Activated T-helper 17 cell treated with anti-CD3 and anti-CD28 coated beads, Interleukin-2, amount 50 U/mL, for 72 hours (primary cell): ENCODE measurements at regions not wholly inside any gene's neighbourhood (a gene's known extent, or its start where the extent isn't known, plus 50 kb on each side); places are given as distances from the start of the nearest gene placed in this dataset.

ENCODE experiments used
- ATAC-seq: fragments of 150-1000 bp; cut with Tn5 transposase; replicated peaks from 2 replicates; pipeline ENCODE4 v1.10.0; 2021; ENCODE audit warnings: mild to moderate bottlenecking, moderate library complexity
- H3K27ac Mint-ChIP-seq: one replicate; pipeline ENCODE4 v1.8.0; 2022; ENCODE audit warnings: mixed read lengths
- H3K27me3 Mint-ChIP-seq: one replicate; pipeline ENCODE4 v1.8.0; 2022; ENCODE audit warnings: mixed read lengths
- H3K36me3 Mint-ChIP-seq: one replicate; pipeline ENCODE4 v1.8.0; 2022; ENCODE audit warnings: low read depth, mild to moderate bottlenecking, mixed read lengths
- H3K4me1 Mint-ChIP-seq: one replicate; pipeline ENCODE4 v1.8.0; 2022; ENCODE audit warnings: mixed read lengths
- H3K4me3 Mint-ChIP-seq: one replicate; pipeline ENCODE4 v1.8.0; 2022; ENCODE audit warnings: mild to moderate bottlenecking, mixed read lengths
- H3K9me3 Mint-ChIP-seq: one replicate; pipeline ENCODE4 v1.8.0; 2022; ENCODE audit warnings: mixed read lengths

GRCh38 chr22:48545987-48546386 lies 1281.7 kb downstream of the BRD1 start:
- H3K27ac Mint-ChIP-seq = no peak overlapping the region
- no peaks in the 10 kb centered on the region for H3K4me1 Mint-ChIP-seq
- H3K36me3 Mint-ChIP-seq = no peaks in the 10 kb centered on the region
- no peaks in the 10 kb centered on the region for H3K27me3 Mint-ChIP-seq
- no peak for ATAC-seq
- no peak overlapping the region for H3K4me3 Mint-ChIP-seq
- no peaks in the 10 kb centered on the region for H3K9me3 Mint-ChIP-seq

GRCh38 chr22:48541401-48542098 lies 1286.1 kb downstream of the BRD1 start:
- H3K4me1 Mint-ChIP-seq = no peaks in the 10 kb centered on the region
- no peak overlapping the region for H3K4me3 Mint-ChIP-seq
- no peak for ATAC-seq
- no peaks in the 10 kb centered on the region for H3K27me3 Mint-ChIP-seq
- H3K27ac Mint-ChIP-seq = no peak overlapping the region
- no peaks in the 10 kb centered on the region for H3K36me3 Mint-ChIP-seq
- no peaks in the 10 kb centered on the region for H3K9me3 Mint-ChIP-seq

GRCh38 chr22:48539261-48539660 lies 1288.4 kb downstream of the BRD1 start:
- no peaks in the 10 kb centered on the region for H3K9me3 Mint-ChIP-seq
- H3K4me1 Mint-ChIP-seq = no peaks in the 10 kb centered on the region
- H3K36me3 Mint-ChIP-seq = no peaks in the 10 kb centered on the region
- no peaks in the 10 kb centered on the region for H3K27me3 Mint-ChIP-seq
- H3K4me3 Mint-ChIP-seq = no peak overlapping the region
- H3K27ac Mint-ChIP-seq = no peak overlapping the region
- ATAC-seq = no peak

DNA sequence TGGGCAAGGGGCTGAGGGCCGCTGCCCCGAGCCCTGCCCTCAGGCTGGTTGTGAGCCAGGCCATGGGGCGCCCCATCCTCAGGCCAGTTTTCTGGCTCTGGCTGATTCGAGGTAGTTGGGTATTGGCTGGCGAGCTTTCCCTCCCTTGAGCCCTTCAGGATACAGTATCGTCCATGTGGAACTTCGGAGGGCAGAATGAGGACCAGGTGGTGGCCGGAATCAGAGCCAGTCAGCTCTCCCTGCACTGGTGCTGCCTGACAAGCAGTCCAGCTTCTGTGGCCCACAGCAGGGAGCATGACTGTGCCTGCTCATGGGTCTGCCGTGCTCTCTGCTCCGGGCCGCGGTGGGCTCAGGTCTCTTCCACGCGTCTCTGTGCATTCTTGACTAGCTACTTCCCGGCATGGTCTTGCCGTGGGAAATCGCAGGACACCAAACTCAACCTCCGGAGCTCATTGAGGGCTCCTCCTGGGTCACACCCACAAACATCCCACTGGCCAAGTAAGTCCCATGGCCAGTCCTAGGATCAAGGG lies 1289.3 kb downstream of the BRD1 start:
- ATAC-seq = no peak
- Mint-ChIP-seq H3K4me1 (no peaks in the 10 kb centered on the region), H3K9me3 (no peaks in the 10 kb centered on the region), H3K27ac (no peak overlapping the region), H3K36me3 (no peaks in the 10 kb centered on the region), H3K4me3 (no peak overlapping the region), H3K27me3 (no peaks in the 10 kb centered on the region)

- H3K9me3 Mint-ChIP-seq = no peaks in the 10 kb centered on the region
- no peak overlapping the region for H3K27ac Mint-ChIP-seq
- H3K27me3 Mint-ChIP-seq = peaks cover 3% of the 10 kb centered on the region
- no peaks in the 10 kb centered on the region for H3K36me3 Mint-ChIP-seq
- H3K4me1 Mint-ChIP-seq = no peaks in the 10 kb centered on the region
- no peak overlapping the region for H3K4me3 Mint-ChIP-seq
- no peak for ATAC-seq
Observed at GRCh38 chr22:48537343-48537680, 1290.4 kb downstream of the BRD1 start.

GRCh38 chr22:48536541-48537342 lies 1290.9 kb downstream of the BRD1 start:
- no peaks in the 10 kb centered on the region for H3K4me1 Mint-ChIP-seq
- no peak overlapping the region for H3K4me3 Mint-ChIP-seq
- H3K9me3 Mint-ChIP-seq = no peaks in the 10 kb centered on the region
- H3K27ac Mint-ChIP-seq = no peak overlapping the region
- peaks cover 3% of the 10 kb centered on the region for H3K27me3 Mint-ChIP-seq
- no peak for ATAC-seq
- H3K36me3 Mint-ChIP-seq = no peaks in the 10 kb centered on the region

DNA sequence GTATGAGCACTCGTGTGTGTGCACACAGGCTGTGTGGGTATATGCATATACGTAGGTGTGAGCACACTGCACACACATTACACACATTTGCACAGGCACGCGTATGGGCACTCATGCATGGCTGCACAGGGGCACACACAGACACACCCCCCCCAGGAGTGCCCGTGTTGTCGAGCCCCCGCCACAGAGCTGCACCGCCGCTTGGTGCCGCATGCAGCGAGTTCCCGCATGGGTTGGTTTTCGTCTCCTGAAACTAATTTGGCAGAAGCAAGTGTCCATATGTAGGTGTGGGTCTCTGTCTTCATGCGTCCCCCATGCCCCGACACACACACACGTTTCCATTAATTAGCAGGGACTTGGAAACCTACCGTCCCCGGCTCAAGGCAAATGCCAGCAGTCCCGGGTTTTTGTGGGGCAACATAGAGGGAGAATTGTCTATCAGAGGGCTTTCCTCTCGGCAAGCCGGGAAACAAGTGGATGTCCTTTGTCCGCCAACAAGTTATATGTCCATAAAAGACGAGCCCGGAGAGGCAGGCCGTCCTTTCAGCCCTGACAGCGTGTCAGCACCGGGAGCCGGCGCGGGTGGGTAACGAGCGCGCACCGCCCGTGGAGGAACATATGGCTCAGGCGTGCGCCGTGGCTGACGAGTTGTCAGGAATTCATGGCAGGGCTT lies 1291.7 kb downstream of the BRD1 start:
- no peaks in the 10 kb centered on the region for H3K4me1 Mint-ChIP-seq
- no peak overlapping the region for H3K27ac Mint-ChIP-seq
- no peaks in the 10 kb centered on the region for H3K36me3 Mint-ChIP-seq
- no peaks in the 10 kb centered on the region for H3K9me3 Mint-ChIP-seq
- H3K4me3 Mint-ChIP-seq = no peak overlapping the region
- ATAC-seq = no peak
- peaks cover 3% of the 10 kb centered on the region for H3K27me3 Mint-ChIP-seq

DNA sequence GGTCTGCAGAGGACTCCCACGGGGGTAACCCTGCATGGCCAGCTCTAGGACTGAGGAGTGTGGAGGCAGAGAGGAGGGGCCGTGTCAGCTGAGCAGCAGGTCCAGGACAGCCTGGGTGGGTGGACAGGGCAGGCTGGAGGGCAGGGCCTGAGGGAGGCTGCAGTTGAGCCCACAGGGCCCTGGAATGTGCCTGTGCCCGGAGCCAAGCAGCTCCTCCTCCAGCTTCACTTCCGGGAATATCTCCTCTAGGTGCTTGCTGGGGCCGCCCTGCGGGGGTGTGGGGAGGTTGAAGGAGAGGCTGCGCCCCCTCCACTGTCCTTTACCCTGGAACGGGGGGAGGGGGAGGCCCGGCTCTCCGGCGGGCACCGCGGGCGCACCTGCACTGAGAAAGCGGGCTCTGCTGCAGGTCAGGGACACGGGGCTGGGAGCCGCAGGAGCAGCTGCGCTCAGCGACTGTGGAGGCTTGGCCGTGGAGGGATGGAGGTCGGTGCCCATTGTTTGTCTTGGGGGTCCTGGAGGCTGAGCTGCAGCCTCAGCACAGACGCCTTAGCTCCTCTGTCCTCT lies 1293.2 kb downstream of the BRD1 start:
- Mint-ChIP-seq H3K27me3 (peaks cover 3% of the 10 kb centered on the region), H3K4me3 (no peak overlapping the region), H3K9me3 (no peaks in the 10 kb centered on the region), H3K27ac (no peak overlapping the region), H3K36me3 (no peaks in the 10 kb centered on the region), H3K4me1 (no peaks in the 10 kb centered on the region)
- ATAC-seq = no peak

DNA sequence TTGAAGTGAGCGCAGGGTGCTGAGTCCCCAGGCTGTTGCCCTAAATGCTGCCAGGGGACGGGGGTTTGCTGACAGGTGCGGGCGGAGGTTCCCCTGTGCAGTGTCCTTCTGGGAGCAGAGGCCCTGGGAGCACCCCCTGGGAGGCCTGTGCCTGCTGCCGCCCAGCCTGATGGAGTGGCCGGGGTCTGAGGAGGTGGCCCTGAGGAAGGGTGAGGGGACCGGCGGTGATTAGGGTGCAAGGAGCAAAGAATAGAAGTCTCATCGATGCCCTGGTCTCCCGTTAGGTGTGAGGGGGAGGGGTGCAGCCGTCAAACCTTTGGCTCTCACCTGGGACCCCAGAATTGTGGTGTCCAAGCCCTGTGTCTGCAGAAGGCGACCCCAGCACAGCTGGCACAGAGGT lies 1294.7 kb downstream of the BRD1 start:
- ATAC-seq = no peak
- no peak overlapping the region for H3K4me3 Mint-ChIP-seq
- no peak overlapping the region for H3K27ac Mint-ChIP-seq
- H3K36me3 Mint-ChIP-seq = no peaks in the 10 kb centered on the region
- no peaks in the 10 kb centered on the region for H3K9me3 Mint-ChIP-seq
- peaks cover 3% of the 10 kb centered on the region for H3K27me3 Mint-ChIP-seq
- no peaks in the 10 kb centered on the region for H3K4me1 Mint-ChIP-seq

- Mint-ChIP-seq H3K4me1 (no peaks in the 10 kb centered on the region), H3K9me3 (no peaks in the 10 kb centered on the region), H3K4me3 (no peak overlapping the region), H3K27ac (no peak overlapping the region), H3K36me3 (no peaks in the 10 kb centered on the region), H3K27me3 (peaks cover 3% of the 10 kb centered on the region)
- no peak for ATAC-seq
Observed at GRCh38 chr22:48531761-48532435, 1295.8 kb downstream of the BRD1 start.

GRCh38 chr22:48531108-48531507 lies 1296.6 kb downstream of the BRD1 start:
- ATAC-seq = no peak
- Mint-ChIP-seq H3K27me3 (peaks cover 3% of the 10 kb centered on the region), H3K4me1 (no peaks in the 10 kb centered on the region), H3K27ac (no peak overlapping the region), H3K9me3 (no peaks in the 10 kb centered on the region), H3K4me3 (no peak overlapping the region), H3K36me3 (no peaks in the 10 kb centered on the region)

DNA sequence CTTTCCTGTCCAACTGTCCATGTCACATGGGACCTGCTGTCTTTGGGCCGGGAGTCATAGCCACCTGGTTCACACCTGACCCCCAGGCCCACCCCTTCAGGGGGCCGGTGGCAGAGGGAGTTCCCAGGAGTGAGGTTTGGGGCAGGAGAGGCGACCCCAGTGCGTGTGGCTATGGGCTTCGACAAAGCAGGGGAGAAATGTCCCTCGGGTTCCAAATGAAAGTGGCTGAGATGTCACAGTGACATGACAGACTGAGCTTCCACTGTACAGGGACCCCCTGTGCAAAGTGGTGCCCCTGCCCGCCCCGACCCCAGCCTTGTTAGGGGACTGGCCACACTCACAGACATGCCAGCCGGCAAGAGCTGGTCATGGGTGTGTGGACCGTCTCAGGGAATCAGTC lies 1297.0 kb downstream of the BRD1 start:
- Mint-ChIP-seq H3K4me1 (no peaks in the 10 kb centered on the region), H3K36me3 (no peaks in the 10 kb centered on the region), H3K27ac (no peak overlapping the region), H3K4me3 (no peak overlapping the region), H3K27me3 (peaks cover 3% of the 10 kb centered on the region), H3K9me3 (no peaks in the 10 kb centered on the region)
- ATAC-seq = no peak

DNA sequence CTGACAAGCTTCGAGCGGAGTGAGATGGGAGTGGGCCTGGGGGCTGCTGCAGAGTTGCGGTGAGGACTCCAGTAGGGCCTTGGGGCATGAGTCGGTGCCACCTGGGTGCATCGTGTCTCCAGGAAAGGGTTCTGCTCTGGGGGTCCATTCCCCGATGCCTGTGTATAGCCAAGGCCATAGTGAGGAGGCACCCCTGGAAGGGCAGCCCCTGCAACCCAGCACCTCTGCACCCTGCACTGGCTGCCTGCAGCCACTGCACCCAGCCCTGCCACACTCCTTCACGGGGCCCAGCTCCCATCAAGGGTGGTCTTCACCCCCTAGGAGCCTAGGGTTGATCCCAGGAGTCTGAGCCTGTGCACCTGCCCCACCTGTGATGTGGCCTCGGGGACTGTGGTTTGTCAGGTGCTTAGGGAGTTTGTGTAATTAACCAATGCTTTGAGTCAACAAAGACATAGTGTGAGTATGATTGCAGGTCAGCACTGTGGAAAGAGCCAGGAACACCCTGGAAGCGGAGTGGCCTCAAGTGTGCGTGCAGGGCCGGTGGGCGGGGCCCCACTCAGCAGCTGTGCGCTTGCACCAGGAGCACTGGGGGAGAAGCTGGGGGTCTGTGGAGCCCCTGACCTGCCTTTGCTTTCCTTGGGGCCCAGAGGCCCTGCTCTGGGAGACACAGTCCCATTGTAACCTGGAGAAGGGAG lies 1299.3 kb downstream of the BRD1 start:
- Mint-ChIP-seq H3K36me3 (no peaks in the 10 kb centered on the region), H3K27me3 (peaks cover 3% of the 10 kb centered on the region), H3K9me3 (no peaks in the 10 kb centered on the region), H3K4me3 (no peak overlapping the region), H3K27ac (no peak overlapping the region), H3K4me1 (no peaks in the 10 kb centered on the region)
- no peak for ATAC-seq

GRCh38 chr22:48523761-48524160 lies 1303.9 kb downstream of the BRD1 start:
- no peak overlapping the region for H3K4me3 Mint-ChIP-seq
- H3K36me3 Mint-ChIP-seq = no peaks in the 10 kb centered on the region
- no peaks in the 10 kb centered on the region for H3K27me3 Mint-ChIP-seq
- no peaks in the 10 kb centered on the region for H3K4me1 Mint-ChIP-seq
- no peak for ATAC-seq
- H3K9me3 Mint-ChIP-seq = no peaks in the 10 kb centered on the region
- no peak overlapping the region for H3K27ac Mint-ChIP-seq
